Thyroid gland (tissue), 4 donors: ENCODE measurements at regions not wholly inside any gene's neighbourhood (a gene's known extent, or its start where the extent isn't known, plus 50 kb on each side); places are given as distances from the start of the nearest gene placed in this dataset.

Experiments
- POLR2A ChIP-seq, 2 donors: fragments of 450-650 bp; IDR thresholded peaks; one replicate each; pipeline ENCODE4 v1.6.1; 2017; ENCODE audit warnings: antibody characterized with exemption in 2 of 2, mild to moderate bottlenecking in 2 of 2, moderate library complexity in 1 of 2
- TF ChIP-seq, protein P1 (sequence below), 6 experiments: fragments of 200-600 bp in 3 of 6; fragments of 450-650 bp in 3 of 6; sonication (generic) in 3 of 6; IDR thresholded peaks; one replicate each; pipeline ENCODE4 v1.5.1; 2016 to 2019; ENCODE audit warnings: antibody characterized with exemption in 6 of 6, mild to moderate bottlenecking in 2 of 6, inconsistent platforms in 1 of 6, moderate library complexity in 1 of 6

DNA sequence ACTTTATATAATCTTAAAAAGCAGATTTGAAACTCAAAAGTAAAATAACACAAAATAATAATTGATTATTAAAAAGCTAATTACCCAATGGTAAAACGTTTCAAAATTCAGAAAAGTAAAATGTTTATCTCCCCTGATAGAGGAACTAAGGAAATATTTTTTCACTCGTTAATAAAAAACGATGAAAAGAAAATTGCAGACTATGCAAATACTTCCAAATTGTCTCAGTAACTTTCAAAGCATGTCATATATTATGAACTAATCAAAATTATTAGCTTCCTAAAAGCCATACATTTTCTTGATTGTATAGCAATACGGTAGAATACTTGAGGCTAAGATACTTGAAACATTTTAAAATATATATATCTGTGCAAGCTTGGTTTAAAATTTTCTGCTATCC lies 366.3 kb downstream of the TLL1 start:
- TF ChIP-seq, protein P1, sequence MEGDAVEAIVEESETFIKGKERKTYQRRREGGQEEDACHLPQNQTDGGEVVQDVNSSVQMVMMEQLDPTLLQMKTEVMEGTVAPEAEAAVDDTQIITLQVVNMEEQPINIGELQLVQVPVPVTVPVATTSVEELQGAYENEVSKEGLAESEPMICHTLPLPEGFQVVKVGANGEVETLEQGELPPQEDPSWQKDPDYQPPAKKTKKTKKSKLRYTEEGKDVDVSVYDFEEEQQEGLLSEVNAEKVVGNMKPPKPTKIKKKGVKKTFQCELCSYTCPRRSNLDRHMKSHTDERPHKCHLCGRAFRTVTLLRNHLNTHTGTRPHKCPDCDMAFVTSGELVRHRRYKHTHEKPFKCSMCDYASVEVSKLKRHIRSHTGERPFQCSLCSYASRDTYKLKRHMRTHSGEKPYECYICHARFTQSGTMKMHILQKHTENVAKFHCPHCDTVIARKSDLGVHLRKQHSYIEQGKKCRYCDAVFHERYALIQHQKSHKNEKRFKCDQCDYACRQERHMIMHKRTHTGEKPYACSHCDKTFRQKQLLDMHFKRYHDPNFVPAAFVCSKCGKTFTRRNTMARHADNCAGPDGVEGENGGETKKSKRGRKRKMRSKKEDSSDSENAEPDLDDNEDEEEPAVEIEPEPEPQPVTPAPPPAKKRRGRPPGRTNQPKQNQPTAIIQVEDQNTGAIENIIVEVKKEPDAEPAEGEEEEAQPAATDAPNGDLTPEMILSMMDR (IDR thresholded peaks at IDR 0.05): no peak
- no peak for TF ChIP-seq POLR2A (IDR thresholded peaks at IDR 0.05)
